Hepatocyte (in vitro differentiated cells): ENCODE measurements at regions not wholly inside any gene's neighbourhood (a gene's known extent, or its start where the extent isn't known, plus 50 kb on each side); places are given as distances from the start of the nearest gene placed in this dataset.

Experiments
- DNase-seq: peaks from one replicate; pipeline ENCODE4 v3.0.0-alpha.2; 2016; ENCODE audit warnings: low spot score
- H2AFZ ChIP-seq: fragments of 200-600 bp; sonication (generic); 2 replicates; pipeline ENCODE4 v1.6.0; 2016; ENCODE audit warnings: antibody characterized with exemption, mild to moderate bottlenecking
- H3K27ac ChIP-seq: fragments of 200-600 bp; sonication (generic); 2 replicates; pipeline ENCODE4 v1.5.1; 2016; ENCODE audit warnings: mild to moderate bottlenecking
- H3K27me3 ChIP-seq: fragments of 200-600 bp; sonication (generic); 2 replicates; pipeline ENCODE4 v1.6.1; 2016
- H3K36me3 ChIP-seq: fragments of 200-600 bp; sonication (generic); replicated peaks from 2 replicates; pipeline ENCODE4 v1.5.1; 2016; ENCODE audit warnings: low read depth; ENCODE audit not compliant: insufficient read depth
- H3K4me1 ChIP-seq: fragments of 200-600 bp; sonication (generic); 2 replicates; pipeline ENCODE4 v1.5.1; 2016; ENCODE audit warnings: mild to moderate bottlenecking, moderate library complexity; ENCODE audit not compliant: insufficient read depth
- H3K4me2 ChIP-seq: fragments of 200-600 bp; sonication (generic); 2 replicates; pipeline ENCODE4 v1.6.0; 2016
- H3K4me3 ChIP-seq: fragments of 200-600 bp; sonication (generic); 2 replicates; pipeline ENCODE4 v1.5.1; 2016; ENCODE audit warnings: mild to moderate bottlenecking
- H3K79me2 ChIP-seq: fragments of 200-600 bp; sonication (generic); 2 replicates; pipeline ENCODE4 v1.6.0; 2017; ENCODE audit warnings: mild to moderate bottlenecking
- H3K9me2 ChIP-seq: fragments of 200-600 bp; sonication (generic); replicated peaks from 2 replicates; pipeline ENCODE4 v1.6.0; 2017; ENCODE audit warnings: mild to moderate bottlenecking; ENCODE audit not compliant: insufficient read depth
- H3K9me3 ChIP-seq: fragments of 200-600 bp; sonication (generic); 2 replicates; pipeline ENCODE4 v1.5.1; 2016; ENCODE audit warnings: low read depth, mild to moderate bottlenecking
- H4K20me1 ChIP-seq: fragments of 200-600 bp; sonication (generic); 2 replicates; pipeline ENCODE4 v1.6.0; 2016; ENCODE audit warnings: mild to moderate bottlenecking; ENCODE audit not compliant: insufficient read depth, poor library complexity, severe bottlenecking
- EZH2 ChIP-seq: fragments of 200-600 bp; sonication (generic); IDR thresholded peaks from 2 replicates; pipeline ENCODE4 v1.6.1; 2016; ENCODE audit warnings: antibody characterized with exemption, mild to moderate bottlenecking, borderline replicate concordance
- EZH2phosphoT487 ChIP-seq: fragments of 200-600 bp; sonication (generic); IDR thresholded peaks from one replicate; pipeline ENCODE4 v1.6.1; 2018; ENCODE audit warnings: antibody characterized with exemption, mild to moderate bottlenecking, low read depth, moderate library complexity; ENCODE audit not compliant: unreplicated experiment, severe bottlenecking
- WGBS: methylation state at CpG from one replicate; pipeline ENCODE4 v1.1.6; 2016; ENCODE audit warnings: low lambda C conversion rate; ENCODE audit errors: missing lambda C conversion rate; 5-methylcytosine and 5-hydroxymethylcytosine counted together
- TF ChIP-seq, protein P1 (sequence below): fragments of 200-600 bp; sonication (generic); IDR thresholded peaks from 2 replicates; pipeline ENCODE4 v1.5.1; 2016; ENCODE audit warnings: antibody characterized with exemption, mild to moderate bottlenecking; ENCODE audit not compliant: poor library complexity

DNA sequence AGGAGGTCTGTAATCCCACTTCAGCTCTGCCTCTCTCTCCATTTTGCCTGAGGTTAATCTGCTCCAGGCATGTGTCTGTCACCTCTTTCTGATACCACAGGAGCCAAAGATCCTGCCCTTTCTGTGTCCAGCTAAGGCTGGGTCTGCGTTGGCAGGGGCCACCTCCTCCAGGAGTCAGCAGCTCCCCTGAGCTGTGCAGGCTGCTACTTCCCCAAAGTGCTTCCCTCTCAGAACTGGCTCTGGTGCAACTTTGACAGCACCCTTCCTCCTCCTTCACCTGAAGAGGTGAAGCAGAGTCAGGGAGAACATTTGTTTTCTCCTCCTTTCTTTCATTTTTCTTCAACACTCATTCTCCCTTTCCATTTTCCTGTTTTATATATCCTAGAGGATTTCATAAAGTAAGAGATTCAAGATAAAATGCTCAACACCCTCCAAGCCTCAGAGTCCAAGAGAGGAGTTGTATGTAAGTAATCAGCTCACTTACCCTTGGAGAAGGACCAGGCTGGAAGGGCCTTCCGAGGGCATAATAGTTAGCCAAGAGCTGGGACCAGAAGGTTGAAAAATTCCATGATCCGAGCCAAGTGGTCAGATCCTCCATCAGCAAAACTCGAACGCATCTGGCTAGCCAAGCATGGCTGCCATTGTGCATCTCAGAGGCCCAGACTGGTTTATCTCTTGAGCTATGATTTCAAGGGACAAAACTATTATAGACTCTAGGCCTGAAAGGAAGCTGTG is 257.3 kb downstream of the PTEN start:
- DNase-seq = no peak
- WGBS = 93% methylated on average over 5 of the region's 5 CpGs
- Histone ChIP-seq H3K79me2 (no peaks in the 10 kb centered on the region), H3K9me2 (no peaks in the 10 kb centered on the region), H3K9me3 (no peaks in the 10 kb centered on the region), H3K36me3 (no peaks in the 10 kb centered on the region), H3K4me1 (no peaks in the 10 kb centered on the region), H2AFZ (no peak overlapping the region), H3K27me3 (no peaks in the 10 kb centered on the region), H3K4me2 (no peak overlapping the region), H4K20me1 (no peaks in the 10 kb centered on the region), H3K27ac (no peak overlapping the region), H3K4me3 (no peak overlapping the region)
- TF ChIP-seq EZH2phosphoT487 (no peak), EZH2 (no peak)
- TF ChIP-seq, protein P1, sequence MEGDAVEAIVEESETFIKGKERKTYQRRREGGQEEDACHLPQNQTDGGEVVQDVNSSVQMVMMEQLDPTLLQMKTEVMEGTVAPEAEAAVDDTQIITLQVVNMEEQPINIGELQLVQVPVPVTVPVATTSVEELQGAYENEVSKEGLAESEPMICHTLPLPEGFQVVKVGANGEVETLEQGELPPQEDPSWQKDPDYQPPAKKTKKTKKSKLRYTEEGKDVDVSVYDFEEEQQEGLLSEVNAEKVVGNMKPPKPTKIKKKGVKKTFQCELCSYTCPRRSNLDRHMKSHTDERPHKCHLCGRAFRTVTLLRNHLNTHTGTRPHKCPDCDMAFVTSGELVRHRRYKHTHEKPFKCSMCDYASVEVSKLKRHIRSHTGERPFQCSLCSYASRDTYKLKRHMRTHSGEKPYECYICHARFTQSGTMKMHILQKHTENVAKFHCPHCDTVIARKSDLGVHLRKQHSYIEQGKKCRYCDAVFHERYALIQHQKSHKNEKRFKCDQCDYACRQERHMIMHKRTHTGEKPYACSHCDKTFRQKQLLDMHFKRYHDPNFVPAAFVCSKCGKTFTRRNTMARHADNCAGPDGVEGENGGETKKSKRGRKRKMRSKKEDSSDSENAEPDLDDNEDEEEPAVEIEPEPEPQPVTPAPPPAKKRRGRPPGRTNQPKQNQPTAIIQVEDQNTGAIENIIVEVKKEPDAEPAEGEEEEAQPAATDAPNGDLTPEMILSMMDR = no peak

DNA sequence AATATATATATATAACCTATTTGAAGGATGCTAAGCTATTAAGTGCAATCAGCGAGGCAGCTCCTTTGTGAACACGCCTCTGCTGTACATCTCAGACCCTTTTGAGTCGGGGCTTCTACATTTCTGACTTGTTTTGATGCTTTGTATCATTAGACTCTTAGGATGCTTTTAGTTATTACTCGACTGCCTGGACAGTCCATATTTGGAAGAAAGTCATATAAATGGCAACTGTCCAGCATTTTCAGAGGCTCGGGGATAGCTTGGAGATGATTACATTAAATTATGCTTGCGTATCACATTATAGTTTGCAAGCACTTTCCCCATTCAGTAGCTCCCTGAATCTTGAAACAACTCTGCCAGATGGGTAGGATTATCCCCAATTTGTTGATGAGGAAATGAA is 257.9 kb downstream of the PTEN start:
- Histone ChIP-seq H3K9me2 (no peaks in the 10 kb centered on the region), H3K4me2 (no peak overlapping the region), H3K27me3 (no peaks in the 10 kb centered on the region), H3K27ac (no peak overlapping the region), H4K20me1 (no peaks in the 10 kb centered on the region), H2AFZ (no peak overlapping the region), H3K4me1 (no peaks in the 10 kb centered on the region), H3K79me2 (no peaks in the 10 kb centered on the region), H3K36me3 (no peaks in the 10 kb centered on the region), H3K4me3 (no peak overlapping the region), H3K9me3 (no peaks in the 10 kb centered on the region)
- TF ChIP-seq, protein P1 = no peak
- TF ChIP-seq EZH2 (no peak), EZH2phosphoT487 (no peak)
- no peak for DNase-seq
- 90% methylated on average over 6 of the region's 6 CpGs for WGBS

DNA sequence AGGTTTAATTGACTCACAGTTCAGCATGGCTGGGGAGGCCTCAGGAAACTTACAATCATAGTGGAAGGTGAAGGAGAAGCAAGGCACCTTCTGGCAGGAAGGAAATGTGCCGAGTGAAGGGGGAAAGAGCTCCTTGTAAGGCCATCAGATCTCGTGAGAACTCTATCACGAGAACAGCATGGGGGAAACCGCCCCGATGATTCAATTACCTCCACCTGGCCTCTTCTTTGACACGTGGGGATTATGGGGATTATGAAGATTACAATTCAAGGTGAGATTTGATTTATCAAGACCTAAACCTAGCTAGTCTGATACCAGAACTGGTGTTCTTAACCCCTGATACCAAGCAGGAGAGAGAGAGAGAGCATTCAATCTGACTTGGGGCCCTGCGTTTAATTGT is 258.7 kb downstream of the PTEN start:
- no peaks in the 10 kb centered on the region for H3K79me2 ChIP-seq
- no peak for DNase-seq
- no peak overlapping the region for H3K27ac ChIP-seq
- H3K36me3 ChIP-seq = no peaks in the 10 kb centered on the region
- TF ChIP-seq, protein P1 = no peak
- no peak for TF ChIP-seq EZH2phosphoT487
- no peak for TF ChIP-seq EZH2
- no peak overlapping the region for H2AFZ ChIP-seq
- no peak overlapping the region for H3K4me2 ChIP-seq
- no peaks in the 10 kb centered on the region for H3K9me3 ChIP-seq
- no peak overlapping the region for H3K4me3 ChIP-seq
- 79% methylated on average over 7 of the region's 7 CpGs for WGBS
- no peaks in the 10 kb centered on the region for H4K20me1 ChIP-seq
- no peaks in the 10 kb centered on the region for H3K4me1 ChIP-seq
- no peaks in the 10 kb centered on the region for H3K9me2 ChIP-seq
- no peaks in the 10 kb centered on the region for H3K27me3 ChIP-seq

DNA sequence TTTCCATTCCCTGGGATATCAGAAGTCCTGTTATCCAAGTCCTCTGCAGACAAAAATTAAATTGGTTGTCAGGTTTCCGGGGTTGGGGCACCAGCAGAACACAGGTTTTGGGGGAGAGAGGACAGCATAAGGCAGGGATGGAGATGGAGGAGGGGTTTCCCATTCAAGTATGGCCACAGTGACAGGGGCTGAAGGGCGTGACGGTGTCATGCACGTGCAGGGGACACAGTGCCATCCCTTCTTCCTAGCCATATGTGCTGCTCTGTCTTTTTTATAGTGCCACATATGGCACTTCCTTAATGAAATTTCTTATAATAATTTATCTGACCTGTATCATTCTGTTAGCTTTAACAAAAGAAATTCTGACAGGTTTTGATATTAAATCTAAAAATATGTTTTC is 259.2 kb downstream of the PTEN start:
- Histone ChIP-seq H3K79me2 (no peaks in the 10 kb centered on the region), H3K36me3 (no peaks in the 10 kb centered on the region), H4K20me1 (no peaks in the 10 kb centered on the region), H3K4me2 (no peak overlapping the region), H2AFZ (no peak overlapping the region), H3K9me2 (no peaks in the 10 kb centered on the region), H3K9me3 (no peaks in the 10 kb centered on the region), H3K27me3 (no peaks in the 10 kb centered on the region), H3K4me3 (no peak overlapping the region), H3K4me1 (no peaks in the 10 kb centered on the region), H3K27ac (no peak overlapping the region)
- no peak for DNase-seq
- 90% methylated on average over 4 of the region's 4 CpGs for WGBS
- TF ChIP-seq, protein P1 = no peak
- TF ChIP-seq EZH2 (no peak), EZH2phosphoT487 (no peak)
